Prostate gland (tissue), 2 donors: ENCODE measurements at regions not wholly inside any gene's neighbourhood (a gene's known extent, or its start where the extent isn't known, plus 50 kb on each side); places are given as distances from the start of the nearest gene placed in this dataset.

ENCODE experiments used
- POLR2A ChIP-seq: fragments of 450-650 bp; IDR thresholded peaks from one replicate; pipeline ENCODE4 v1.6.1; 2016; ENCODE audit warnings: antibody characterized with exemption, mild to moderate bottlenecking
- TF ChIP-seq, protein P1 (sequence below), 4 experiments: fragments of 200-600 bp in 2 of 4; fragments of 450-650 bp in 2 of 4; sonication (generic) in 2 of 4; IDR thresholded peaks; 1 replicate in 3 of 4; 2 replicates in 1 of 4; pipeline ENCODE4 v1.5.1; 2016 to 2019; ENCODE audit warnings: antibody characterized with exemption in 4 of 4, mild to moderate bottlenecking in 2 of 4, moderate library complexity in 2 of 4

DNA sequence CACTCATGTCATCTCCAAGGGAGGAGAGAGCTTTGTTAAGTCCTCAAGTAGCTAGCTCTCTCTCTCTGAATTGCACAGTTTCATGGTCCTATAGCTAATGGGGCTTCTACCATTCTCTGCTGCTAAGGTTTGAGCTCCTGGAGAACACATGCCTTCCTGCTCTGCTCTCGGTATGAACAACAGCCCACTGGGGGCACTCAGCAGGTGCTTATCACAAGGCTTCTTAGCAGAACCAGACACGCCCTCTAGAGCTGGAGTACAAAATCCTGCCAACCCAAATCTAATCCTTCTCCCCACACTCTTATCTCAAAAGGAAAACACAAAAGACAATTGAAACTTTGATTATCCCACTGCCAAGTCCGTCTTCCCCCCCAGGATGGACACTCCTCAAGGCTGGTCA, 176.5 kb downstream of the HS3ST1 start:
- TF ChIP-seq, protein P1, sequence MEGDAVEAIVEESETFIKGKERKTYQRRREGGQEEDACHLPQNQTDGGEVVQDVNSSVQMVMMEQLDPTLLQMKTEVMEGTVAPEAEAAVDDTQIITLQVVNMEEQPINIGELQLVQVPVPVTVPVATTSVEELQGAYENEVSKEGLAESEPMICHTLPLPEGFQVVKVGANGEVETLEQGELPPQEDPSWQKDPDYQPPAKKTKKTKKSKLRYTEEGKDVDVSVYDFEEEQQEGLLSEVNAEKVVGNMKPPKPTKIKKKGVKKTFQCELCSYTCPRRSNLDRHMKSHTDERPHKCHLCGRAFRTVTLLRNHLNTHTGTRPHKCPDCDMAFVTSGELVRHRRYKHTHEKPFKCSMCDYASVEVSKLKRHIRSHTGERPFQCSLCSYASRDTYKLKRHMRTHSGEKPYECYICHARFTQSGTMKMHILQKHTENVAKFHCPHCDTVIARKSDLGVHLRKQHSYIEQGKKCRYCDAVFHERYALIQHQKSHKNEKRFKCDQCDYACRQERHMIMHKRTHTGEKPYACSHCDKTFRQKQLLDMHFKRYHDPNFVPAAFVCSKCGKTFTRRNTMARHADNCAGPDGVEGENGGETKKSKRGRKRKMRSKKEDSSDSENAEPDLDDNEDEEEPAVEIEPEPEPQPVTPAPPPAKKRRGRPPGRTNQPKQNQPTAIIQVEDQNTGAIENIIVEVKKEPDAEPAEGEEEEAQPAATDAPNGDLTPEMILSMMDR (IDR thresholded peaks at IDR 0.05): no peak
- no peak for TF ChIP-seq POLR2A
